ENCODE measurements at regions not wholly inside any gene's neighbourhood (a gene's known extent, or its start where the extent isn't known, plus 50 kb on each side); places are given as distances from the start of the nearest gene placed in this dataset.

- no peak for DNase-seq (ENCODE audit: low read depth in 2 of 2)
Measured at GRCh38 chr16:59180083-59180476, 446.0 kb upstream of the GOT2 start.

GRCh38 chr16:59179446-59180082 is 445.4 kb upstream of the GOT2 start:
- no peak for DNase-seq (ENCODE audit: low read depth in 2 of 2)

- no peak for DNase-seq (ENCODE audit: low read depth in 2 of 2)
Measured at GRCh38 chr16:59173408-59173831, 439.3 kb upstream of the GOT2 start.

GRCh38 chr16:59170099-59170712 is 436.1 kb upstream of the GOT2 start:
- DNase-seq (ENCODE audit: low read depth in 2 of 2) = no peak

- no peak for DNase-seq (ENCODE audit: low read depth in 2 of 2)
Measured at GRCh38 chr16:59169168-59169567, 435.1 kb upstream of the GOT2 start.

GRCh38 chr16:59168461-59169114 is 434.5 kb upstream of the GOT2 start:
- DNase-seq (ENCODE audit: low read depth in 2 of 2) = no peak

- DNase-seq (ENCODE audit: low read depth in 2 of 2) = no peak
Measured at GRCh38 chr16:59164461-59164860, 430.3 kb upstream of the GOT2 start.

GRCh38 chr16:59163371-59164055 is 429.4 kb upstream of the GOT2 start:
- DNase-seq (ENCODE audit: low read depth in 2 of 2) = no peak

GRCh38 chr16:59161679-59162078 is 427.6 kb upstream of the GOT2 start:
- no peak for DNase-seq (ENCODE audit: low read depth in 2 of 2)

- no peak for DNase-seq (ENCODE audit: low read depth in 2 of 2)
Measured at GRCh38 chr16:59154295-59154694, 420.2 kb upstream of the GOT2 start.

- DNase-seq (ENCODE audit: low read depth in 2 of 2) = no peak
Measured at GRCh38 chr16:59148769-59149155, 414.6 kb upstream of the GOT2 start.

- no peak for DNase-seq (ENCODE audit: low read depth in 2 of 2)
Measured at GRCh38 chr16:59148056-59148768, 414.1 kb upstream of the GOT2 start.

GRCh38 chr16:59146140-59146539 is 412.0 kb upstream of the GOT2 start:
- no peak for DNase-seq (ENCODE audit: low read depth in 2 of 2)

GRCh38 chr16:59144841-59145240 is 410.7 kb upstream of the GOT2 start:
- DNase-seq (ENCODE audit: low read depth in 2 of 2) = no peak

- no peak for DNase-seq (ENCODE audit: low read depth in 2 of 2)
Measured at GRCh38 chr16:59144326-59144725, 410.2 kb upstream of the GOT2 start.

- no peak for DNase-seq (ENCODE audit: low read depth in 2 of 2)
Measured at GRCh38 chr16:59126486-59126885, 392.4 kb upstream of the GOT2 start.

GRCh38 chr16:59124056-59124455 is 389.9 kb upstream of the GOT2 start:
- no peak for DNase-seq (ENCODE audit: low read depth in 2 of 2)

GRCh38 chr16:59123479-59123878 is 389.4 kb upstream of the GOT2 start:
- DNase-seq (ENCODE audit: low read depth in 2 of 2) = no peak

- no peak for DNase-seq (ENCODE audit: low read depth in 2 of 2)
Measured at GRCh38 chr16:59122262-59122537, 388.1 kb upstream of the GOT2 start.

GRCh38 chr16:59121411-59122261 is 387.5 kb upstream of the GOT2 start:
- DNase-seq (ENCODE audit: low read depth in 2 of 2) = no peak

GRCh38 chr16:59116744-59117143 is 382.6 kb upstream of the GOT2 start:
- no peak for DNase-seq (ENCODE audit: low read depth in 2 of 2)
